ENCODE measurements at regions not wholly inside any gene's neighbourhood (a gene's known extent, or its start where the extent isn't known, plus 50 kb on each side); places are given as distances from the start of the nearest gene placed in this dataset.

DNA sequence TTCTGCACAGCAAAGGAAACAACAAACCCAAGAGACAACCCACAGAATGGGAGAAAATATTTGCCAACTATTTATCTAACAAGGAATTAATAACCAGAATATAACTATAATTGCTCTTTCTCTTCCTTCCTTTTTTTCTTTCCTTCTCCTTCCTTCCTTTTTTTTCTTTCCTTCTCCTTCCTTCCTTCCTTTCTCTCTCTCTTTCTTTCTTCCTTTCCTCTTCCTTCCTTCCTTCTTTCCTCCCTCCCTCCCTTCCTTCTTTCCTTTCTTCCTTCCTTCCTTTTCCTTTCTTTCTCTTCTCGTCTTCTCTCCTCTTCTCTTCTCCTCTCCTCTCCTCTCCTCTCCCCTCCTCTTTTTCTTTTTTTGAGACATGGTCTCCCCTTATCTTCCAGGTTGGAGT, 345.4 kb upstream of the ARRDC4 start:
- no peak for DNase-seq

DNA sequence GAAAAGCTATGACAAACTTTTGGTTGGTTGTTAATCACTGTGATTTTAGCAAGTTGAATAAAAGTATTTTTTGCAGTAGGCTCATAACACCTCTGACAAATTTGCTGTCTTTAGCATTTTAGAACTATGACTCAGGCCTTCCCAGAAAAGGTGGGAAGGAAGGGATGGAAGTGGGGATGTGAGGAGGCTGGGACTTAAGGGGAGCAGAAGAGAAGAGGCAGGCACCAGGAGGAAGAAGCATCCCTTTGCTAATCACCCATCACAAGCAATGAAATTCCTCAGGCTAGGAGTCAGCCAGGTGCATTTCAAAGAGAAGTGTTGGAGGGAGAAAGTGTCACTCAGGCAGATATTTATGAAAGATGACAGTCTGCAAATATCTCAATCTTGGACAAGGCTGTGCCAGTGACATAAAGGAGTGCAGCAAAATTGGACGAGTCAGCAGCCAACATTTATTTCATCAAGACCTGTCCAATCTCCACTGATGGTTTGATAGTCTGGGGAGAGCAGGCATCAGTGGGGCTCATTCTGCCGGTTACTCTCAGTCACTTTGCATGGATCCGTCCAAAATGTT, 337.3 kb upstream of the ARRDC4 start:
- no peak for DNase-seq

DNA sequence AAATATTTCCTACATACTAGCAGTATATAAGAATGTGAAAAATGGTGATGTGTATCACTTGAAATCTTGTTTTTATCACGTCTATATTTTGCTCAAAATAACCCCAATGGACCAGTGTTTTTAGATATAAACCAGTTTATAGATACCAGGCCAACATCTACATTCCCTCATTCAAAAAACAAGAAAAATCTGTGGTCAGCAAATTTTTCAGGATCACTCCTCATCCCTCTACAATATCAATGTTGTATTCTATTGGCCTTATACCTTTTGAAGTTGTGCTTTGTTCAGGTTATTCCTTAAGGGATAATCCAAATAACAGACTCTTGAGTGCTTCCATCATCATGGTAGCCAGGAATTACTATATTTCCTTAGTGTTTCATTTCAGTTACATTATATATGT, 332.9 kb upstream of the ARRDC4 start:
- DNase-seq: no peak

DNA sequence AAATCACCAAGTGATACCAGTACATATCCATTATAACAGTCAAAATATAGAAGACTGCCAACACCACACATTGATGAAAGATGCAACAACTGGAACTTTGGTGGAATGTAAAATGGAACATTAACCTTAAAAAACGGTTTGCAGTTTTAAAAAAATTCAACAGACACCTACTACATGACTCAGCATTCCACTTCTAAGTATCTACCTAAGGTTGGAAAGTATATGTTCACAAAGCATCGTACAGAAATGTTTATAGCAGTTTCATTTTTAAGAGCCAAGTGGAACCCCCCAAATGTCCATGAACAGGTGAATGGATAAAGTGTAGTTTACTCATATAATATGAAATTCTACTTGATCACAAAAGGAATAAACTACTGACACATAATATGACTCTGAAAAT, 314.7 kb upstream of the ARRDC4 start:
- no peak for DNase-seq

DNA sequence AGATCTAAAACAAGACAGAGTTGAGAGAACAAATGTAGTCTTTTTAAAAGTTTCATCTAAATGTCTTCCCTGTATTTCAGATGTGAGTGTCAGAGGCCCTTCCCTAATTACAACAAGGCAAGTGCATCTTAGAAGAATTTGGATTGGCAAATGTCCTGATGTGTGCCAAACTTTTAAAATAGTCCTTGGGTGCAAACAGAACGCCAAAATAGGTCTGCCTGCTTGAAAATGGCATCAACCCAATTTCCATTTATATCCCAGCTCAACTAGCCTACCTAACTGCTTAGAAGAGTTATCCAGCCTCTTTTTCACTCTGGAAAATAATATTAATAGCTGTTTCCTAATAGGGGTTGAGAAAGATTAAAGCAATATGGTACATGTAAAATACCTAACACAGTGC, 311.8 kb upstream of the ARRDC4 start:
- no peak for DNase-seq

DNA sequence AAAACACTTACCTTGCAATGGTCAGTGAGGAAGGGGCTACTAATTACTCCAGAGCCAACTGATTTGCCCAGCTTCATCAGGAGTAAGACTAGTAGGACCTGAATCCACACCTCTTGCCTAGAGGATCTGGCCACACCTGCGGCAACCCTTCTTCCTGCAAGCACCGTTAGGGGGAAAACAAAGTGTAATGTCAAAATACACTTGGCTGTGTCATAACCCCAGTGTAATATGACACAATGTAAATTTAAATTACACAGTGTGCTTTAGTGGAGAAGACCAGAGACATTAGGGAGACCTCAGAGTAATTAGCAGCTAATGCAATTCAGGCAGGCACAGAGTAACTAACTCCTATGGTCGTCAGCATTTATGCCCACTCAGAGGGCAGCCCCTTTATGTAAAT, 308.5 kb upstream of the ARRDC4 start:
- no peak for DNase-seq

DNA sequence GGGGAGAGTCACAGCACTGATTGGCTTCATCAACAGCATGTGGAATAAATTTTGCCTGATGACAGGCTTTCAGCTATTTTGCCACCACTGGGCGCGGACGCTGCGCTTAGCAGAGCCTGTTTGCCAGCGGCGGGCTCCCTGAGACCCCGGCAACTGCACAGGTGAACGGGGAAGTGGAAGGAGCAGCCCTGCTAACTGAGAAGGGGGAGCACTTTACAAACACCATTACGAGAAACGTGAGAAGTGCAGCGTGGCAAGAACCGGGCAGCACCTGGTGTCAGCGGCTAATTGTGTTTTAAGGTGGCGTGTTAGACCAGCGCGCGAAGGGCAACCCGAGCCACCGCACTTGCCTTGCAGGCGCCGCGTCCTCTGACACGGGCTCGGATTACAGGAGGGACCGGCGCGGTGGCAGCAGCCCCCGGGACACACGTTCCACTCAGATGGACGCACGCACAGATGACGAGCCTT, 307.8 kb upstream of the ARRDC4 start:
- DNase-seq: peak; percentile 74

DNA sequence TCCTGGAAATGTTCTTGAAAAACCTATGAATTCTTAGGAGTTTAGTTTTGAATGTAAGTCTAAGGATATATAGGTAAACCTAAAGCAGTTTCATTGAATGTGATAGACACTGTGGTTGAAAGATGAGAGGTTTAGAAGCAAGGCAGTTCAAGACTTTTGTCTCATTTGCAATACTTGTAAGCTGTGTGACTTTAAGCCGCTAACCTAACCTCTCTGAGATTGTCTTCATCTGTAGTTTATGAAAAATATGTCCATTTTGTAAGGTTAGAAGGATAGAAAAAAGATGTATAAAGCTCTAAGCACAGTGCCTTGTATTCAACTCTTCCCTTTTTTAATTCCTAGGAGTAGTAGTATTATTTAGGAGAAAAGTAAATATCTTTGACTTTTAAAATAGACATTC, 306.6 kb upstream of the ARRDC4 start:
- DNase-seq: no peak

DNA sequence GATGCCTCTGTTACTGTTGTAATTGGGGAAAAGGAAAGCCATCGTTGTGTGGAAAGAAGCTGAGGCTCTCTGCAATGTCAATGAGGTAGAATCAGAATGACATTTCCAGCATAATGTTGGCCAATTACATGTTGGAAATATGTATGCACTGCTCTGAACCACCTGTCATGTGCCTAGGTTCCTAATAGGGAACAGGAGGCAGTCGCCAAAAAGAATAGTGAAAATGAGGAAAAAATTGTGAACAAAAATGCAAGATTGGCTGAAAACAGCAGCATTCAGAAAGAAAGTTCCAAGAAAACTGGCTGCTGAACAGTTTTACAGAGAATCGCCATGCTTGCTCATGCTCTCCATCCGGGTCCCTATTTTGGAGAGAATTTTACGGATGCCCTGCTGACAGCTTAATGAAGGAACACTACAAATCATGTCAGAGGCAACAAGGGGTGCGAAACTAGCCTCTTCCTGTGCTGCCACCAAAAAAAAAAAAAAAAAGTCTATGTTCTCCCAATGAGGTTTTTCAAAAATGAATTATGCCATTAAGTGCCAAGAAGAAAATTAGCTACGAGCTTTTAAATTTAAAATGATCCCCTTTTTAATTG, 305.9 kb upstream of the ARRDC4 start:
- DNase-seq: peak; percentile 21

DNA sequence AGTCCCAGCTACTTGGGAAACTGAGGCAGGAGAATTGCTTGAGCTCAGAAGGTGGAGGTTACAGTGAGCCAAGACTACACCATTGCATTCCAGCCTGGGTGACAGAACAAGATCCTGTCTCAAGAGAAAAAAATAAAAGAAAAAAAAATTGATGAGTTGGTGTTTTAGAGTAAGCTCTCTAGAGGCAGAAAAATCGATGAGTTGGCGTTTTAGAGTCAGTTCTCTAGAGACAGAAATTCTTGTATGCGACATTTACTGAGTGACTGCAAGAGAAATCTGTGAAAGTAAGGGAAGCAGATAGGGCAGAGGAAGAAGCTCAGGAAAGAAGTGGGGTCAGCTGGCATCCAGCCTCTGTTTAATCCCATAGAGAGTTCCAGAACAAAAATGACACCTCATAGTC, 298.7 kb upstream of the ARRDC4 start:
- no peak for DNase-seq

DNA sequence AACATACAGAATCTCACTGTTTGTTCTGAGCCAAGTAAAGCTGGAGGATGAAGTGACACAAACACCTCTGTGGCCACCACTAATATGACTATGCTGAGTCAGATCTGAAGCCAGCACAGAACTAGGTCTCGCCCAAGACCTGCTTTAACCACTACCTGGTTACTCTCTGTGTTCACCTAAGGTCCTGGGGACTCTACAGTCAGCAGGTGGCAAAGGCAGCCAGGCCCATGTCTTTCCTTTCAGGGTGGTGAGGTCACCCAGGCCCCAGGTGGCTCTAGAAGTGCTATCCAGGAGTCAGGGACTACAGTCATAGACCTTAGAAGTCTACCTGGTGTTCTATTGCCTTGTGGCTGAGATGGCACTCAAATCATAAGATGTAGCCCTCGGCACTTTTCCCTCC, 287.9 kb upstream of the ARRDC4 start:
- DNase-seq: no peak

DNA sequence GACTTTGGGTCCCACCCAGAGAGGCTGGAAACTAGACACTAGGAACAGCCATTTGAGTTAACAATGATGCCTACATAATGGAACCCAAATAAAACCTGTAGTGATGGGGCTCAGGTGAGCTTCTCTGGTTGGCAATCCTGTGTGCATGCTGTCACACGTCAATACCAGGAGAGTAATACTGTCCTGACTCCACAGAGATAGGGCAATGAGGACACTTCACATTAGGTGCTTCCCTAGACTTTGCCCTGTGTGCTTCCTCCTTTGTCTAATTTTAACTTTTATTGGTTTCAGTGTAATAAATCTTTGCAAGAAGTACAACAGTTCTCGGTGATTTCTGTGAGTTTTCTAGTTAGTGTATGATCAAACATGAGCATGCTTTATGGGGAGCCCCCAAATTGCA, 281.8 kb upstream of the ARRDC4 start:
- no peak for DNase-seq

DNA sequence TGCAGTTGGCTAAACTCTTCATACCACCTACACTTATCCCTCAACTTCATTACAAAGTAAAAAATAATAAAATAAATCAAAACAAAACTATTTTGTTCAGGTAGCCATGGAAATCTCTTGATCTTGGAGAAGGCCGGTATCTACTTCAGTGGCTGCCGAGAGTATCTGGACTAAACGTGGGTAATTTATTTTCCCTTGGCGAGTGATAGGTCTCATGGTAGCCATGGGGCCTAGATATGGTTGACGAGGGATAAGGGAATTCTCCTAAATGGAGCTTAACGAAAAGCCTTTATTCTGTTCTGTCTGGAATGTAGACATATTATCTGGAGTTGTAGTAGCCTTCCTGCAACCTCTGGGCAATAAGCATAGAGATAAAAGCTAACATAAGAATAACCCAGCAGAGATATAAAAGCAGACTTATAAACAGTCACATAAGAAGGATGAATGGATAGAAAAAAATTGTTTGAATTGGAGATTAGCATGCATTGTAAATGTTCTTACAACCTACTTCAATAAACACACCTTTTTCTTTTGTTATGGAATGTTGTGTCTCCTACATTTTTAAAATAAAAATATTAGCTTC, 281.3 kb upstream of the ARRDC4 start:
- DNase-seq: no peak

DNA sequence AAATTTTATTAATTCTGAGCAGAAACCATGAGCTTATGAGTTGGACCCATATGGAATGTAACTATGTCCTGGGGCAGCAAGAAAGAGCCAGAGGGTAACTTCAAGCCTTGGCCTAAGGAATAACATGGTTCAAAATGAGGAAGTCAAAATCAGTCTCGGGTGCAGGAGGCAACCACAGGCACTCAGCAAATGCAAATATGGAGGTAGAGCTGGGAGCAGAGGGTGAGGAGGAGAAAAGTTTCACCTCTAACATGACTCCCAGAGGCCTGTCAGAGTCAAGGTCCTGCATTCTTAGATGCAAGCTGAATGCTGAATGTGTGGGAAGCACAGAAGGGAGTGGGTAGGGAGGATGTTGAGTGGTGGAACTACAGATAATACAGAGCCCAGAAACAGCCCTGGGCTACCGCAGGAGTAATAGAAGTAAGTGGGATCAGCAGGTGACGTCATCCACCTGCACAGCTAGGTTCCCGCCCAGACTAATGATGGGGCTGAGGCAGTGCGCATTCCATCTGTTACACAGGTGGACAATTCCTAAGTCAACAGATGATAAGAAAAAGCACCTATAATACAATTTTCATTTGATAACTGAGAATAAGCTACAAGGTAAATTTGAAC, 279.8 kb upstream of the ARRDC4 start:
- no peak for DNase-seq

DNA sequence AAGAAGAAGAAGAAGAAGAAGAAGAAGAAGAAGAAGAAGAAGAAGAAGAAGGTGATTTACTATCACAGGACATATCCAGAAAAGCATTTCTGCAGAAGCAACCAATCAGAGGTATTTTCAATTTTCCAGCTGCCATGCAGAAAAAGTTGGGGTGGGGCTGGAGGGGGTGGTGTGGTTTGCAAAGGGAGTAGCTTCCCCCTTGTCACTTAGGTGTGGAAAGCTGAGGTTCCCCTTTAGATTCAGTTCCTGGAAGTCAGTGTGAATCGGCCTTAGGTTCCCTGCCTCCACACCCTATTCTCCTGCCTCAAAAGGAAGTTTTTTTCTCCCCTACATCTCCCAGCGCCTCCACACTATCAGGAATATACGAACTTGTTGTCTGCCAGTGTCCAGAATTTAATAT, 276.7 kb upstream of the ARRDC4 start:
- no peak for DNase-seq

DNA sequence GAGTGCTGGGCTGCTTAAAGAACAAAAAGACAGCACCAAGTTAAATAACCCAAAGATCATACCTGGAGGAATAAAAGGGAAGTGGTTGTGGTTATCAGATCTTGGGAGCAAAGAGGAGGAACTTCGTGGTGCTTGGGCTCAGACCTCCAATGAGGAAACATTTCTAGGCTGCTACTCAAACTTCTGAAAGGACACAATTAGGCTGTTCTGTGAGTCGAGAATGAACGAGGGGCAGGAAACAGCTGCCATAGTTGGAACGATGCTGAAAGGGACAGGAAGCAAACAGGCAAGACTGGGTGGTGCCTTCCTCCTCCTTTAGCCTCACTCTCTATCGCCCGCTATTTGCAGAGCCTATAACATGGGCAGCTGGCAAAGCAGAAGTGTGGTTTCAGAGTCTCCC, 276.3 kb upstream of the ARRDC4 start:
- DNase-seq: no peak

DNA sequence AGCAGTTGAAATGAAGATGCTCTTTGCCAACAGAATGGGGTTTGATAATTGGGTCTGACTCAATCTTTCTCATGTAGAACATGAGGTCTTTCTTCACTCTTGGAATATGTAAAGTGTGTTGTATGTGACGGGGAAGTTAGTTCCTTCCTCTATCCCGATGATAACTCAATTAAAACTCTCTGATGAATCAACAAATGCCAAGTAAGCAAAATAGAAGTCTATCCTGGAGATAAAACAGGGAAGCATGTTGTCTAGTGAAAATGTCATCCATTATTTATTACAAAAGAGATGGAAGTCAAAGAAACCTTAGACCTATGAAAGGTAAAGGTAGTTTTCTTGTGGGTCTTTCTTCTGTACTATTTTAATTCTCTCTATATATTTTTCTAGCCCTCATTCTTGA, 274.2 kb upstream of the ARRDC4 start:
- no peak for DNase-seq

DNA sequence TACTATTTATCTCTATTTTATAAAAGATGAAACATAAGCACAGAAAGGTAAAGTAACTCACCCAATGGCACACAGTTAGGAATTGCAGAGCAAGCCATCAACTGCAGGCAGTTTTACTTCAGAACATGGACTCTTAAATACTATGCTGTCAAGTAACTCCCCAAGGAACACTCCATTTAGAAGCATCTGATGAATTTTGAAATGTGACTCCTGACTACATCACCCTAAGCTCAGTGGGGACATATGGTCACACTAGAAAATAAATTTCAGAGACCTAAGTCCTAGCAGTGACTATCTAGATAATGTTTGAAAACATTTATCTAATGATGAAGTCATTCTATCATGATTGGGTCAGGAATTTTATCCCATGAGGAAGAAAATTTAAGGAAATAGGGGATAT, 272.8 kb upstream of the ARRDC4 start:
- DNase-seq: no peak

DNA sequence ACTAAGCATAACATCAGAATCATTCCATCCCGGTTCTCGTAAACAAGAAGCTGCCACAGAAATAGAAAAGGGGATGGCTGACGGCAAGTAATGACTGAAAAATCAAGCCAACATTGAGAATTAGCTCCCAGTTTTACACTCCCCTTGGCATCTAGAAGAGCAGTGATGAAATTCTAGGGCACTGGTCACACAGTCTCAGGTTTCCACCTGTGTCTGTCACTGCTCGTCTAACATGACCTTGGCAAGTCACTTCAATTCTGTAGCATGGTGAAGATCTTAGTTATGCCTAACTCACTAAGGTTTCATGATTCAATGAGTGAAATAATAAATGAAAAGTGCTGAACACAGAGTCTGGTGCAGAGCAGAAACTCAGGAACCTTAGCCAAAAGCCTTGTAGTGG, 272.3 kb upstream of the ARRDC4 start:
- no peak for DNase-seq

DNA sequence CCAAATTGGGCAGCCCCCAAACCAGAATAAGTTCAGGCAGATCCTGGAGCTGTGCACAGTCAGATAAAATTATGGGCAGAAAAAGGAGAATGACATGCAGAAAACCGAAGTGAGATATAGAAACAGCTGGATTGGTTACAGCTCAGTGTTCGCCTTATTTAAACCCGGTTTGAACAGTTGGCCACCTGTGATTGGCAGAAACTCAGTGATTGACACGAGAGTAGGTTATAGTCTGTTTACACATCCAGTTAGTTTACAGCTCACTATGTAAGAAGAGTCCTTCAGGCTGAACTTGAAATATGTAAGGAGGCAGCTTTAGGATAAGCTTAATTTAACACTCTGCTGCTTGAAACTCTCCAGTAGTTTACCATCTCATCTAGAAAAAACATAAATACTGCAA, 271.6 kb upstream of the ARRDC4 start:
- DNase-seq: no peak

DNA sequence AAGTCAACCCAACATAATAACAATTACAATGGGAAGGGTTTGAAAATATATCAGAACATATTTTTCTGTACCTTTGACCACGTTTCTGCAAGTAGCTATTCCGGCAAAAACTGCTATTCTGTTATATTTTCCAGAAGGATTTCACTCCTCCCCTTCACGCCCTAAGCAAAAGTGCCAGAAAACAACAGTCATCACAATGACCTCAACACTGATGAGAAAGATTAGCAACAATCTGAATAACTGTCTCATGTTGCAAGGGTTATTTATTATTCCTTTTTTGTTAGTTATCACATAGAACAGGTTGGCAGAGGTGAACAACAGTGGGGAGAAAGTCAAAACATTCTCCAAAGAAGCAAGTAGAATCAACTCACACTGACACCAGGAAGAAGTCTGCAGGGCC, 269.4 kb upstream of the ARRDC4 start:
- DNase-seq: no peak

DNA sequence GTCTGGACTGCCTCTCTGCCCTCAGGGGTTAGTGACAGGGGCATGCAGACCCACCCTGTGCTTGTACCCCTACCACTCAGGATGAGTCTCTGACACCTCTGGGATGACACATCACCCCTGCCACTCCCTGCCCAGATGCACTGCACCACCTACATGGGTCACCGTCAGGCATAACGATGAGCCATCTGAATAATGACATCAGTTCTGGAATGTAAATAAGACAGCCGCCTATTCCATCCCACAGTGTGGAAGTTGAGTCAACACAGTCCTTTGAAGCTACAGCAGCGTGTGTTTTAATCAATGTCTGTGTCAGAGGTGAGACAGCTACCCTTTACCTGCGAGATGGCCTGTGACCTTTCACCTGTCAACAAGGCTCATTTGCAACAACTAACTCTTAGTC, 268.7 kb upstream of the ARRDC4 start:
- DNase-seq: no peak

DNA sequence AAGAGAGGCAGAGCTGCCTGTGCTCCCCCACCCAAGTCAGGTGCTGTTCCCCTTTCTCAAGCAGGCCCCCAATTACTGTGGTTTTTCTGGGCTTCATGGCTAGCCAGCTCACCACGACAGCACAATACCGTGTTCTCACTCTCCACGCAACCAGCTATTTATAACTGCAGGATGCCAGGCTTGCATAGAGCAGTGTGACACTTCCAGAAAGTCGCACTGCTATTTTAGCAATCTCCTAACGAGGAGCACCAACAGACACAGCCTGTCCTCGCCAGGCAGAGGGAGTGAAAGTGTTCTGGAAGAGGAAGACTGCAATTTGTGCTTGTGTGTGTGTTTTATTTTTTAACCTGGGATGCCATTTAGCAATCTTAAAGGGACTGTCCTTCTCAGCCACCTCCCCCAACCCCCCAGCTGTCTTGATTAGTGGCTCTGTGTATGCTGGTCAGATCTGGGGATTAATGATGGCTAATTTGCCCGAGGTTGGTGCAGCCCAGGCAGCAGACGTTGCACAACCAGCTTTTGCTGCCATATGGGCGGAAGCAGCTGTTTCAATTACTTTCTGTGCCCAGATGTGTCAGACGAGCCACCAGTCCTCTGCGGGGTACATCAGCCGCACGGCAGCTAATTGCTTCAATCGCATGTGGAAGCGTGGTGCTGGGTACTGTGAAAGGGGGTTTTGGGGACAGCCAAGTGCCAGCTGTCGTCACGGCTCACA, 268.0 kb upstream of the ARRDC4 start:
- DNase-seq: no peak
